ENCODE measurements at regions not wholly inside any gene's neighbourhood (a gene's known extent, or its start where the extent isn't known, plus 50 kb on each side); places are given as distances from the start of the nearest gene placed in this dataset.

DNA sequence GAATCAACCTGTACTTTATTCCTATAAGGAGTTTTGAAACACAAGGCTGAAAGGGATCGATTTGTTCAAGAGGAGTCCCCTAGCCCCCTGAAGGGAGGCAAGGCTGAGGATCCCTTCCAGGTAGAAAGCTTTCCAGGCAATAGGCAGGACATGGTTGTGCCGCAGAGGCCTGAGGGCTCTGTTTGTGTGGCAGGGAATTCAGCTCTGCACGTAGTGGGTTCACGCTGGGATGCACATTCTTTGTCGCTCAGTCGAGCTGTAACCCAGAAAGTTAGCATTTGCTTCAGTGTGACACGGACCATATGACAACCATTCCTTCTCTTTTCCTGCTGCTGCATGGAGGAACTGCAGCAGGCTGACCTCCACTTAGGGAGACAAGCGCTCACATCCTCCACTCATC is 65.6 kb upstream of the TRIO start:
- Mint-ChIP-seq H3K36me3 (no peaks in the 10 kb centered on the region), H3K9me3 (peaks cover 0 to 3% (median 0%) of the 10 kb centered on the region in 7 donors), H3K4me1 (no peaks in the 10 kb centered on the region), H3K4me3 (peak overlapping the region in 1 of 4 donors; percentile 18), H3K27ac (no peak overlapping the region), H3K27me3 (no peaks in the 10 kb centered on the region)
- Histone ChIP-seq H3K9me3 (ENCODE audit: control insufficient read depth in 2 of 2, low read length in 2 of 2) (no peaks in the 10 kb centered on the region), H3K27ac (ENCODE audit: insufficient read depth, low read length, poor library complexity, severe bottlenecking) (no peak overlapping the region), H3K4me3 (ENCODE audit: low read depth, low read length) (no peak overlapping the region), H3K36me3 (ENCODE audit: control insufficient read depth, insufficient read depth, low read length) (no peaks in the 10 kb centered on the region), H3K4me1 (ENCODE audit: control insufficient read depth, insufficient read depth, low read length, poor library complexity, severe bottlenecking) (no peaks in the 10 kb centered on the region), H3K27me3 (ENCODE audit: control insufficient read depth, insufficient read depth, low read length) (no peaks in the 10 kb centered on the region)
- ATAC-seq (ENCODE audit: low read depth in 2 of 2) (no peak), DNase-seq (no peak)

DNA sequence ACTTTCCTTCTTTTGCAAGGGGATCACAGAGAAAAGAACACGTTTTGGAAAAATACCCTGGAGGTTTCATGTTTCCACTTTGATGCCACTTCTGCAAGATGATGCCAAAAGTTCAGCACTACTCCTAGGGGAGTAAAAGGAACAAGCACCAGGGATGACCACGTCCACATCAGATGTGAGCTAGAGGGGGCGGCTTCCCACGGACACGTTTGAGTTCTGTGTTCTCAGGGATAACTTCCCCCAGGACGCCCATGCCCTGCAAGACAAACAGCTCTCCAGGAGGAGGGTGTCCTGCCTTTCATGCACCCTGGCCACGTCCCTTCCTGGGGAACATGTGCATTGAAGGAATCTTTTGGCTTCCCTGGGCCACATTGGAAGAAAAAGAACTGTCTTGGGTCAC is 66.6 kb upstream of the TRIO start:
- Histone ChIP-seq H3K27ac (ENCODE audit: insufficient read depth, low read length, poor library complexity, severe bottlenecking) (no peak overlapping the region), H3K9me3 (ENCODE audit: control insufficient read depth in 2 of 2, low read length in 2 of 2) (no peaks in the 10 kb centered on the region), H3K4me3 (ENCODE audit: low read depth, low read length) (no peak overlapping the region), H3K36me3 (ENCODE audit: control insufficient read depth, insufficient read depth, low read length) (no peaks in the 10 kb centered on the region), H3K4me1 (ENCODE audit: control insufficient read depth, insufficient read depth, low read length, poor library complexity, severe bottlenecking) (no peaks in the 10 kb centered on the region), H3K27me3 (ENCODE audit: control insufficient read depth, insufficient read depth, low read length) (no peaks in the 10 kb centered on the region)
- H3K27ac Mint-ChIP-seq = no peak overlapping the region
- no peaks in the 10 kb centered on the region for H3K36me3 Mint-ChIP-seq
- H3K9me3 Mint-ChIP-seq = peaks cover 0 to 3% (median 0%) of the 10 kb centered on the region in 7 donors
- H3K27me3 Mint-ChIP-seq = no peaks in the 10 kb centered on the region
- ATAC-seq (ENCODE audit: low read depth in 2 of 2) (no peak), DNase-seq (no peak)
- H3K4me3 Mint-ChIP-seq = no peak overlapping the region
- H3K4me1 Mint-ChIP-seq = no peaks in the 10 kb centered on the region

DNA sequence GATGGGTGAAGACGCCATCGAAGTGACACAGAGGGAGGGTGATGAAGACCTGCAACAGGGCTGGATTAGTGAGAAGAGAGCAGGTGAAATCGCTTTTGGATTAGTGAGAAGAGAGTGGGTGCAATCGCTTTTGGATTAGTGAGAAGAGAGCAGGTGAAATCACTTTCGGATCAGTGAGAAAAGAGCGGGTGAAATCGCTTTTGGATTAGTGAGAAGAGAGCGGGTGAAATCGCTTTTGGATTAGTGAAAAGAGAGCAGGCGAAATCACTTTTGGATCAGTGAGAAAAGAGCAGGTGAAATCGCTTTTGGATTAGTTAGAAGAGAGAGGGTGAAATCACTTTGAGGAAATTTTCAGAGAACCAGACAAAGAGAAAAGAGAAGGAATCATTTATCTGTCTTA is 67.2 kb upstream of the TRIO start:
- Mint-ChIP-seq H3K27me3 (no peaks in the 10 kb centered on the region), H3K36me3 (no peaks in the 10 kb centered on the region), H3K9me3 (peaks cover 0 to 3% (median 0%) of the 10 kb centered on the region in 7 donors)

GRCh38 chr5:14071433-14071832 is 71.7 kb upstream of the TRIO start:
- H3K36me3 ChIP-seq (ENCODE audit: control insufficient read depth, insufficient read depth, low read length) = no peaks in the 10 kb centered on the region

More for the DNA sequence above, 67.2 kb upstream of the TRIO start:
- ATAC-seq (ENCODE audit: low read depth in 2 of 2) (no peak), DNase-seq (no peak)
- no peaks in the 10 kb centered on the region for H3K27me3 ChIP-seq (ENCODE audit: control insufficient read depth, insufficient read depth, low read length)
- no peak overlapping the region for H3K4me3 ChIP-seq (ENCODE audit: low read depth, low read length)
- no peaks in the 10 kb centered on the region for H3K4me1 Mint-ChIP-seq
- no peak overlapping the region for H3K27ac ChIP-seq (ENCODE audit: insufficient read depth, low read length, poor library complexity, severe bottlenecking)
- no peaks in the 10 kb centered on the region for H3K36me3 ChIP-seq (ENCODE audit: control insufficient read depth, insufficient read depth, low read length)
- H3K27ac Mint-ChIP-seq = no peak overlapping the region
- H3K4me1 ChIP-seq (ENCODE audit: control insufficient read depth, insufficient read depth, low read length, poor library complexity, severe bottlenecking) = no peaks in the 10 kb centered on the region
- no peaks in the 10 kb centered on the region for H3K9me3 ChIP-seq (ENCODE audit: control insufficient read depth in 2 of 2, low read length in 2 of 2)
- H3K4me3 Mint-ChIP-seq = no peak overlapping the region

DNA sequence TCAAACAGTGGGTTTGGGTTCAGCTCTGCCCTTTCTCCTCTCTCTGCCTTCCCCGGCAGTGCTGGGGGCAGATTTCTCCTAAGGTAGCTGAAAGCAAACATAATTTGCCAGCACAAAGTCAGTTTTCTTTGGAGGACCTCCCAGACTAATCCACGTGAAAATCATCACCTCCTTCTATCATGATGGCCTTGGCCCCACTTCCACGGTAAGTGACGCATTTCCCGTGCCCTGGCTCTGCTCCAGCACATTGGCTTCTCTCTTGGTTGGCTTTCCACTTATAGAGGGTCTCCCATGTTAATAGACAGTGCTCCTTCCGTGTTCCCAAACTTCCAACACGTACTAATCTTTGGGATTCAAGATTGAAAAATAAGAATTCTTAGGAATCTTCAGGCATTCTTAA is 74.1 kb upstream of the TRIO start:
- Histone ChIP-seq H3K4me3 (ENCODE audit: low read depth, low read length) (no peak overlapping the region), H3K36me3 (ENCODE audit: control insufficient read depth, insufficient read depth, low read length) (no peaks in the 10 kb centered on the region), H3K27ac (ENCODE audit: insufficient read depth, low read length, poor library complexity, severe bottlenecking) (no peak overlapping the region), H3K9me3 (ENCODE audit: control insufficient read depth in 2 of 2, low read length in 2 of 2) (no peaks in the 10 kb centered on the region), H3K27me3 (ENCODE audit: control insufficient read depth, insufficient read depth, low read length) (no peaks in the 10 kb centered on the region), H3K4me1 (ENCODE audit: control insufficient read depth, insufficient read depth, low read length, poor library complexity, severe bottlenecking) (no peaks in the 10 kb centered on the region)
- Mint-ChIP-seq H3K9me3 (peaks cover 0 to 3% (median 0%) of the 10 kb centered on the region in 7 donors), H3K36me3 (no peaks in the 10 kb centered on the region), H3K27me3 (no peaks in the 10 kb centered on the region), H3K27ac (no peak overlapping the region), H3K4me3 (no peak overlapping the region), H3K4me1 (no peaks in the 10 kb centered on the region)
- ATAC-seq (ENCODE audit: low read depth in 2 of 2) (no peak), DNase-seq (no peak)

More at GRCh38 chr5:14071433-14071832, 71.7 kb upstream of the TRIO start:
- H3K9me3 ChIP-seq (ENCODE audit: control insufficient read depth in 2 of 2, low read length in 2 of 2) = no peaks in the 10 kb centered on the region
- no peaks in the 10 kb centered on the region for H3K27me3 Mint-ChIP-seq
- H3K27me3 ChIP-seq (ENCODE audit: control insufficient read depth, insufficient read depth, low read length) = no peaks in the 10 kb centered on the region
- H3K4me3 Mint-ChIP-seq = no peak overlapping the region
- H3K9me3 Mint-ChIP-seq = peaks cover 0 to 3% (median 0%) of the 10 kb centered on the region in 7 donors
- ATAC-seq (ENCODE audit: low read depth in 2 of 2) (no peak), DNase-seq (no peak)
- H3K27ac Mint-ChIP-seq = no peak overlapping the region
- no peaks in the 10 kb centered on the region for H3K4me1 ChIP-seq (ENCODE audit: control insufficient read depth, insufficient read depth, low read length, poor library complexity, severe bottlenecking)
- no peaks in the 10 kb centered on the region for H3K4me1 Mint-ChIP-seq
- no peak overlapping the region for H3K27ac ChIP-seq (ENCODE audit: insufficient read depth, low read length, poor library complexity, severe bottlenecking)
- no peak overlapping the region for H3K4me3 ChIP-seq (ENCODE audit: low read depth, low read length)
- H3K36me3 Mint-ChIP-seq = no peaks in the 10 kb centered on the region

GRCh38 chr5:14068136-14068535 is 75.0 kb upstream of the TRIO start:
- no peak overlapping the region for H3K4me3 ChIP-seq (ENCODE audit: low read depth, low read length)
- H3K4me1 ChIP-seq (ENCODE audit: control insufficient read depth, insufficient read depth, low read length, poor library complexity, severe bottlenecking) = no peaks in the 10 kb centered on the region
- DNase-seq (no peak), ATAC-seq (ENCODE audit: low read depth in 2 of 2) (no peak)
- H3K36me3 ChIP-seq (ENCODE audit: control insufficient read depth, insufficient read depth, low read length) = no peaks in the 10 kb centered on the region
- Mint-ChIP-seq H3K27me3 (no peaks in the 10 kb centered on the region), H3K9me3 (peaks cover 0 to 3% (median 0%) of the 10 kb centered on the region in 7 donors), H3K27ac (no peak overlapping the region), H3K4me3 (no peak overlapping the region), H3K36me3 (no peaks in the 10 kb centered on the region), H3K4me1 (no peaks in the 10 kb centered on the region)
- no peaks in the 10 kb centered on the region for H3K27me3 ChIP-seq (ENCODE audit: control insufficient read depth, insufficient read depth, low read length)
- no peak overlapping the region for H3K27ac ChIP-seq (ENCODE audit: insufficient read depth, low read length, poor library complexity, severe bottlenecking)
- no peaks in the 10 kb centered on the region for H3K9me3 ChIP-seq (ENCODE audit: control insufficient read depth in 2 of 2, low read length in 2 of 2)

GRCh38 chr5:14066326-14066725 is 76.8 kb upstream of the TRIO start:
- ATAC-seq (ENCODE audit: low read depth in 2 of 2) (no peak), DNase-seq (no peak)
- Mint-ChIP-seq H3K4me1 (no peaks in the 10 kb centered on the region), H3K4me3 (no peak overlapping the region), H3K36me3 (no peaks in the 10 kb centered on the region), H3K9me3 (peaks cover 0 to 3% (median 0%) of the 10 kb centered on the region in 7 donors), H3K27ac (no peak overlapping the region), H3K27me3 (no peaks in the 10 kb centered on the region)
- Histone ChIP-seq H3K27ac (ENCODE audit: insufficient read depth, low read length, poor library complexity, severe bottlenecking) (no peak overlapping the region), H3K4me1 (ENCODE audit: control insufficient read depth, insufficient read depth, low read length, poor library complexity, severe bottlenecking) (no peaks in the 10 kb centered on the region), H3K4me3 (ENCODE audit: low read depth, low read length) (no peak overlapping the region), H3K36me3 (ENCODE audit: control insufficient read depth, insufficient read depth, low read length) (no peaks in the 10 kb centered on the region), H3K9me3 (ENCODE audit: control insufficient read depth in 2 of 2, low read length in 2 of 2) (no peaks in the 10 kb centered on the region), H3K27me3 (ENCODE audit: control insufficient read depth, insufficient read depth, low read length) (no peaks in the 10 kb centered on the region)

GRCh38 chr5:14064841-14065240 is 78.3 kb upstream of the TRIO start:
- Histone ChIP-seq H3K27me3 (ENCODE audit: control insufficient read depth, insufficient read depth, low read length) (no peaks in the 10 kb centered on the region), H3K9me3 (ENCODE audit: control insufficient read depth in 2 of 2, low read length in 2 of 2) (no peaks in the 10 kb centered on the region), H3K36me3 (ENCODE audit: control insufficient read depth, insufficient read depth, low read length) (no peaks in the 10 kb centered on the region), H3K4me3 (ENCODE audit: low read depth, low read length) (no peak overlapping the region), H3K4me1 (ENCODE audit: control insufficient read depth, insufficient read depth, low read length, poor library complexity, severe bottlenecking) (no peaks in the 10 kb centered on the region), H3K27ac (ENCODE audit: insufficient read depth, low read length, poor library complexity, severe bottlenecking) (no peak overlapping the region)
- Mint-ChIP-seq H3K27me3 (no peaks in the 10 kb centered on the region), H3K4me3 (no peak overlapping the region), H3K36me3 (no peaks in the 10 kb centered on the region), H3K9me3 (peaks cover 0 to 3% (median 1%) of the 10 kb centered on the region in 7 donors), H3K27ac (no peak overlapping the region), H3K4me1 (no peaks in the 10 kb centered on the region)
- ATAC-seq (ENCODE audit: low read depth in 2 of 2) (no peak), DNase-seq (no peak)
